Endothelial cell of umbilical vein (primary cell): ENCODE measurements at regions not wholly inside any gene's neighbourhood (a gene's known extent, or its start where the extent isn't known, plus 50 kb on each side); places are given as distances from the start of the nearest gene placed in this dataset.

Experiments used
- CTCF ChIP-seq, 2 donors: IDR thresholded peaks; 1 replicate in 1 of 2; 2 replicates in 1 of 2; pipeline ENCODE4 v1.5.1; 2011; ENCODE audit warnings: low read length in 2 of 2, mild to moderate bottlenecking in 2 of 2, moderate library complexity in 2 of 2, control low read depth in 1 of 2, inconsistent platforms in 1 of 2, low read depth in 1 of 2; ENCODE audit not compliant: insufficient read depth in 1 of 2; ENCODE audit errors: extremely low read depth in 1 of 2
- EZH2 ChIP-seq: IDR thresholded peaks from 2 replicates; pipeline ENCODE4 v1.6.1; 2012; ENCODE audit warnings: borderline replicate concordance, low read depth, mild to moderate bottlenecking, moderate library complexity, low read length, inconsistent platforms; ENCODE audit not compliant: severe bottlenecking
- GATA2 ChIP-seq: IDR thresholded peaks from 2 replicates; pipeline ENCODE4 v1.7.0; 2011; ENCODE audit warnings: low read depth, mild to moderate bottlenecking, moderate library complexity, mixed read lengths, low read length; ENCODE audit not compliant: insufficient read length, insufficient read depth
- JUN ChIP-seq: IDR thresholded peaks from 2 replicates; pipeline ENCODE4 v1.6.1; 2011; ENCODE audit warnings: borderline replicate concordance, low read depth; ENCODE audit not compliant: insufficient read length, insufficient read depth
- MAX ChIP-seq: IDR thresholded peaks from 2 replicates; pipeline ENCODE4 v1.6.1; 2011; ENCODE audit not compliant: insufficient read depth, insufficient read length
- POLR2A ChIP-seq: IDR thresholded peaks from 2 replicates; pipeline ENCODE4 v1.6.1; 2012; ENCODE audit warnings: low read depth, mild to moderate bottlenecking, control low read depth, low read length
- POLR2AphosphoS5 ChIP-seq: IDR thresholded peaks from 2 replicates; pipeline ENCODE4 v1.6.1; 2012; ENCODE audit warnings: low read depth, mild to moderate bottlenecking, control low read depth, low read length, moderate library complexity; ENCODE audit not compliant: insufficient read depth

- no peak for TF ChIP-seq CTCF (IDR thresholded peaks at IDR 0.05; ENCODE audit: extremely low read depth in 1 of 2, insufficient read depth in 1 of 2, low read depth in 1 of 2, low read length in 2 of 2)
- TF ChIP-seq POLR2A = no peak
- TF ChIP-seq EZH2 = no peak
- no peak for TF ChIP-seq POLR2AphosphoS5
- TF ChIP-seq GATA2 = no peak
- TF ChIP-seq MAX = no peak
- no peak for TF ChIP-seq JUN
Observed at GRCh38 chr7:120054376-120055100, 218.4 kb upstream of the KCND2 start.
